ENCODE measurements at regions not wholly inside any gene's neighbourhood (a gene's known extent, or its start where the extent isn't known, plus 50 kb on each side); places are given as distances from the start of the nearest gene placed in this dataset.
"Not testable (repeated sequence)": the region's sequence is repeated elsewhere in the genome, so short reads cannot be mapped to it uniquely, and the experiment has no call there.

- no peak for DNase-seq (ENCODE audit: low read depth in 1 of 2, low spot score in 1 of 2)
Measured at GRCh38 chr12:69179786-69180185, 59.6 kb upstream of the CPSF6 start.

- not testable (repeated sequence) for DNase-seq (ENCODE audit: low read depth in 1 of 2, low spot score in 1 of 2)
Measured at GRCh38 chr12:69187572-69187971, 51.8 kb upstream of the CPSF6 start.

GRCh38 chr12:69189378-69189978 is 49.9 kb upstream of the CPSF6 start:
- DNase-seq (ENCODE audit: low read depth in 1 of 2, low spot score in 1 of 2), result no peak
